ENCODE measurements at regions not wholly inside any gene's neighbourhood (a gene's known extent, or its start where the extent isn't known, plus 50 kb on each side); places are given as distances from the start of the nearest gene placed in this dataset.

DNA sequence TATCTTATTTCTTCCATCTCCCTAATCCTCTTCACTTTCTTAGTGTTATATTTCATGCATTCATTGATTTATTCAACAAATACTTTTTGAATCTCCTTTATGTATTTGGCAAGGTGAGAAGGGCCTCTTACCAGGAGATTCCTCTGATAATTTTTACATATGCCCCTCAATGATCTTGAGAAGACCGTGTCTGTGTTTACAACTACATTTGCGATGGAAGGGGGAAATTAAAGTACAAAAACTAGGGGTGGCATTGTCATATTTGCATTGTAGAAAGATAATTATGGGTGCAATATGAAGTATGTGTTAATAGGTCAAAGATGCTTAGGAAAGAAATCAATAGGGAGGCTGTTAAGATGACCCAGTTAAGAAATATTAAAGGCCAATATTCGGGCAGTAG is 1108.4 kb upstream of the MIR17HG start:
- TF ChIP-seq CTCF (conservative IDR thresholded peaks at IDR 0.05; ENCODE audit: low read depth, low read length) (no peak), EZH2phosphoT487 (IDR thresholded peaks at IDR 0.05; ENCODE audit: borderline replicate concordance, low read length) (no peak), EZH2 (IDR thresholded peaks at IDR 0.05; ENCODE audit: low read length, unreplicated experiment) (no peak)
